Neural crest cell (in vitro differentiated cells): ENCODE measurements at regions not wholly inside any gene's neighbourhood (a gene's known extent, or its start where the extent isn't known, plus 50 kb on each side); places are given as distances from the start of the nearest gene placed in this dataset.
"Not testable (repeated sequence)": the region's sequence is repeated elsewhere in the genome, so short reads cannot be mapped to it uniquely, and the experiment has no call there.

ENCODE experiments used
- DNase-seq: peaks from one replicate; pipeline ENCODE4 v3.0.0; 2021; ENCODE audit warnings: low read depth, mixed read lengths, low spot score
- H3K27ac Mint-ChIP-seq: one replicate; pipeline ENCODE4 v1.8.0; 2021; ENCODE audit warnings: mild to moderate bottlenecking, mixed read lengths; ENCODE audit not compliant: unreplicated experiment
- H3K27me3 Mint-ChIP-seq: 2 replicates; pipeline ENCODE4 v1.8.0; 2021; ENCODE audit warnings: low read depth, mild to moderate bottlenecking, mixed read lengths
- H3K36me3 Mint-ChIP-seq: 2 replicates; pipeline ENCODE4 v1.8.0; 2021; ENCODE audit warnings: low read depth, mild to moderate bottlenecking, mixed read lengths
- H3K4me1 Mint-ChIP-seq: 2 replicates; pipeline ENCODE4 v1.8.0; 2021; ENCODE audit warnings: mixed read lengths
- H3K4me3 Mint-ChIP-seq: one replicate; pipeline ENCODE4 v1.8.0; 2021; ENCODE audit warnings: mild to moderate bottlenecking, mixed read lengths
- H3K9me3 Mint-ChIP-seq: 2 replicates; pipeline ENCODE4 v1.8.0; 2021; ENCODE audit warnings: mixed read lengths
- CTCF ChIP-seq: fragments of 200-600 bp; sonication (generic); conservative IDR thresholded peaks from 2 replicates; pipeline ENCODE4 v1.5.0; 2021; ENCODE audit warnings: antibody characterized with exemption, mild to moderate bottlenecking

- H3K4me3 Mint-ChIP-seq, result no peak overlapping the region
- no peak overlapping the region for H3K27ac Mint-ChIP-seq
Observed at GRCh38 chr3:81339040-81339845, 422.2 kb downstream of the GBE1 start.

GRCh38 chr3:81336470-81336869 lies 425.0 kb downstream of the GBE1 start:
- no peak overlapping the region for H3K4me3 Mint-ChIP-seq
- TF ChIP-seq CTCF, result no peak
- no peak for DNase-seq
- no peaks in the 10 kb centered on the region for H3K36me3 Mint-ChIP-seq
- no peak overlapping the region for H3K27ac Mint-ChIP-seq
- H3K4me1 Mint-ChIP-seq, result no peaks in the 10 kb centered on the region
- H3K9me3 Mint-ChIP-seq, result no peaks in the 10 kb centered on the region
- H3K27me3 Mint-ChIP-seq, result no peaks in the 10 kb centered on the region

More at GRCh38 chr3:81339040-81339845, 422.2 kb downstream of the GBE1 start:
- Mint-ChIP-seq H3K36me3 (no peaks in the 10 kb centered on the region), H3K9me3 (no peaks in the 10 kb centered on the region), H3K4me1 (no peaks in the 10 kb centered on the region), H3K27me3 (no peaks in the 10 kb centered on the region)
- DNase-seq, result no peak
- peak; percentile 68 for TF ChIP-seq CTCF

- H3K27me3 Mint-ChIP-seq, H3K27ac Mint-ChIP-seq, H3K36me3 Mint-ChIP-seq, H3K4me3 Mint-ChIP-seq, DNase-seq, H3K4me1 Mint-ChIP-seq, H3K9me3 Mint-ChIP-seq: not testable (repeated sequence)
Observed at GRCh38 chr3:81329835-81330234, 431.6 kb downstream of the GBE1 start.

GRCh38 chr3:81326245-81326644 lies 435.2 kb downstream of the GBE1 start:
- DNase-seq, result no peak
- Mint-ChIP-seq H3K27me3 (no peaks in the 10 kb centered on the region), H3K4me1 (no peaks in the 10 kb centered on the region), H3K9me3 (peaks cover 2% of the 10 kb centered on the region), H3K36me3 (no peaks in the 10 kb centered on the region), H3K27ac (no peak overlapping the region), H3K4me3 (no peak overlapping the region)
- TF ChIP-seq CTCF, result no peak

- DNase-seq, result no peak
- Mint-ChIP-seq H3K36me3 (no peaks in the 10 kb centered on the region), H3K4me1 (no peaks in the 10 kb centered on the region), H3K4me3 (no peak overlapping the region), H3K9me3 (peaks cover 3% of the 10 kb centered on the region), H3K27me3 (no peaks in the 10 kb centered on the region), H3K27ac (no peak overlapping the region)
- TF ChIP-seq CTCF, result no peak
Observed at GRCh38 chr3:81320862-81321261, 440.6 kb downstream of the GBE1 start.

- TF ChIP-seq CTCF, result no peak
- H3K4me1 Mint-ChIP-seq, result no peaks in the 10 kb centered on the region
- no peak overlapping the region for H3K4me3 Mint-ChIP-seq
- H3K9me3 Mint-ChIP-seq, result peaks cover 3% of the 10 kb centered on the region
- H3K27ac Mint-ChIP-seq, result no peak overlapping the region
- no peaks in the 10 kb centered on the region for H3K27me3 Mint-ChIP-seq
- H3K36me3 Mint-ChIP-seq, result no peaks in the 10 kb centered on the region
- DNase-seq, result no peak
Observed at GRCh38 chr3:81315030-81315429, 446.4 kb downstream of the GBE1 start.
